Erythroblast (primary cell): ENCODE measurements at regions not wholly inside any gene's neighbourhood (a gene's known extent, or its start where the extent isn't known, plus 50 kb on each side); places are given as distances from the start of the nearest gene placed in this dataset.

ENCODE experiments used
- GATA1 ChIP-seq: IDR thresholded peaks from 2 replicates; pipeline ENCODE4 v1.6.1; 2011; ENCODE audit warnings: low read depth, mild to moderate bottlenecking, control low read depth, low read length, moderate library complexity
- POLR2A ChIP-seq: IDR thresholded peaks from 2 replicates; pipeline ENCODE4 v1.6.1; 2011; ENCODE audit warnings: mild to moderate bottlenecking, low read length

DNA sequence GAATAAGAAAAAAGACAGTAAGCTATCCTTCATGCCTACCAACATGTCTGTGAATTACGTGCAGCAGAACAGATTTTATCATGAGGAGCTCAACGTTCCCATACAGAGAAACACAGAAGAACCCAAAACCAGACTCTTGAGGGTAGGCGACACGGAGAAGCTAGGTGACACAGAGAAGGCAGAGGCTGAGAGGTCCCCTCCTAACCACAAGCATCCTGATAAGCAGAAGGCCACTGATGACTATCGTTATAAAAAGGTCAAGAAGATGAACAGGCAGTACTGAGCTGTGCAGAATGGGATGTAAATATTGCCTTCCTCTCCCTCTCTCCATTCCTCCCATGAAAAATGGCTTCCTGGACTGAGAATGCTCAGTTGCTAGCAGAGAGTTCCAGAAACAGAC lies 350.2 kb upstream of the BOD1L1 start:
- TF ChIP-seq POLR2A = no peak
- TF ChIP-seq GATA1 = no peak
